ENCODE measurements at regions not wholly inside any gene's neighbourhood (a gene's known extent, or its start where the extent isn't known, plus 50 kb on each side); places are given as distances from the start of the nearest gene placed in this dataset.

DNA sequence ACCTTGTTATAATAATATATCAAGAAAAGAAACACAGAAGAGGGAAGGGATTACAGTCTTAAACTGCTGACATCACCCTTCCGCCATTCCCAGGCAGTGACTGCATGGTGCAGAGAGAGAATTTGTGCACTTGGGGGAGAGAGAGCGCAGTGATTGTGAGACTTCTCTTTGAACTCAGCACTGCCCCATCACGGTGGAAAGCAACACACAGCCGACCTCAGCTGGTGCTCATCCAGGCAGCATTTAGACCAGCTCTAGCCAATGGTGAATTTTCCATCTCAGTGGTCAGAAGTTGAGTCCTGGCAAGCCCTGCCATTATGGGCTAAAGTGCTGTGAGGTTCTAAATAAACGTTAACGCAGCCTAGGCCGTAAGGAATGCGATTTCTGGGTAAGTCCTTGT, 1681.5 kb downstream of the EFNB2 start:
- H3K9me3 ChIP-seq (ENCODE audit: control insufficient read depth, insufficient read depth, low read depth, low read length) = no peaks in the 10 kb centered on the region
- no peaks in the 10 kb centered on the region for H3K36me3 ChIP-seq (ENCODE audit: control insufficient read depth in 2 of 2, insufficient read depth in 1 of 2, low read length in 2 of 2)
- no peak overlapping the region for H3K4me3 ChIP-seq (ENCODE audit: low read depth, low read length)
- CTCF ChIA-PET = no interaction called here
- no peak overlapping the region for H3K27ac ChIP-seq (ENCODE audit: extremely low read depth, low read depth, low read length)
- H3K4me1 ChIP-seq (ENCODE audit: control insufficient read depth, insufficient read depth, low read length) = no peaks in the 10 kb centered on the region
- POLR2A ChIA-PET = no interaction called here
- TF ChIP-seq ZBTB7A (tag by site-specific recombination; IDR thresholded peaks at IDR 0.05; ENCODE audit: low read depth) = no peak
- no peak for TF ChIP-seq ZNF341 (tag by site-specific recombination; IDR thresholded peaks at IDR 0.05; ENCODE audit: low read depth)
- no peak for TF ChIP-seq ZNF239 (tag by site-specific recombination; IDR thresholded peaks at IDR 0.05)
- no peak for TF ChIP-seq ZNF354C (tag by site-specific recombination; IDR thresholded peaks at IDR 0.05; ENCODE audit: borderline replicate concordance, low read depth)
- TF ChIP-seq, protein P1, sequence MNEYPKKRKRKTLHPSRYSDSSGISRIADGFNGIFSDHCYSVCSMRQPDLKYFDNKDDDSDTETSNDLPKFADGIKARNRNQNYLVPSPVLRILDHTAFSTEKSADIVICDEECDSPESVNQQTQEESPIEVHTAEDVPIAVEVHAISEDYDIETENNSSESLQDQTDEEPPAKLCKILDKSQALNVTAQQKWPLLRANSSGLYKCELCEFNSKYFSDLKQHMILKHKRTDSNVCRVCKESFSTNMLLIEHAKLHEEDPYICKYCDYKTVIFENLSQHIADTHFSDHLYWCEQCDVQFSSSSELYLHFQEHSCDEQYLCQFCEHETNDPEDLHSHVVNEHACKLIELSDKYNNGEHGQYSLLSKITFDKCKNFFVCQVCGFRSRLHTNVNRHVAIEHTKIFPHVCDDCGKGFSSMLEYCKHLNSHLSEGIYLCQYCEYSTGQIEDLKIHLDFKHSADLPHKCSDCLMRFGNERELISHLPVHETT (tag by site-specific recombination; IDR thresholded peaks at IDR 0.05) = no peak
- no peak for TF ChIP-seq ZNF768 (tag by site-specific recombination; IDR thresholded peaks at IDR 0.05)
- no peak for TF ChIP-seq GFI1B (tag by site-specific recombination; IDR thresholded peaks at IDR 0.05)

DNA sequence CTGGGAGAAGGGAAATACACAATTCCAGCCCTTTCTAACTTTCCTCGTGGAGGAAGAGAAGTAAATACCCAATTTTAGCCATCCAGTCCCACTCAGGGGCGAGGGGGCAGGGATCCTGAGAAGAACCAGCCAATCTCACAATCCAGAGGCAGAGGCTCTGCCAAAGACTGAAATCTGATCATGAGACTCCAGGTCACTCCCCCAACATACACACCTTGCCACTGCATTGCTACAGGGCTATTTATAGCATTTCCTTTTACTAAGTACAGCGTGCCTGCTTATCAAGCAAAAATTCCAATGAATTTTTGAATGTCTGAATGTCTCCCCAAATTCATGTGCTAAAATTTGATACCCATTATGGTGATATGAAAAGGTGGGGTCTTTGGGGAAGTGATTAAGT, 1687.5 kb downstream of the EFNB2 start:
- POLR2A ChIA-PET = no interaction called here
- H3K4me1 ChIP-seq (ENCODE audit: control insufficient read depth, insufficient read depth, low read length) = no peaks in the 10 kb centered on the region
- H3K36me3 ChIP-seq (ENCODE audit: control insufficient read depth in 2 of 2, insufficient read depth in 1 of 2, low read length in 2 of 2) = no peaks in the 10 kb centered on the region
- CTCF ChIA-PET = no interaction called here
- no peak for TF ChIP-seq ZNF670 (tag by site-specific recombination; IDR thresholded peaks at IDR 0.05; ENCODE audit: low read depth)
- TF ChIP-seq, protein P2, sequence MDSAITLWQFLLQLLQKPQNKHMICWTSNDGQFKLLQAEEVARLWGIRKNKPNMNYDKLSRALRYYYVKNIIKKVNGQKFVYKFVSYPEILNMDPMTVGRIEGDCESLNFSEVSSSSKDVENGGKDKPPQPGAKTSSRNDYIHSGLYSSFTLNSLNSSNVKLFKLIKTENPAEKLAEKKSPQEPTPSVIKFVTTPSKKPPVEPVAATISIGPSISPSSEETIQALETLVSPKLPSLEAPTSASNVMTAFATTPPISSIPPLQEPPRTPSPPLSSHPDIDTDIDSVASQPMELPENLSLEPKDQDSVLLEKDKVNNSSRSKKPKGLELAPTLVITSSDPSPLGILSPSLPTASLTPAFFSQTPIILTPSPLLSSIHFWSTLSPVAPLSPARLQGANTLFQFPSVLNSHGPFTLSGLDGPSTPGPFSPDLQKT (IDR thresholded peaks at IDR 0.05; ENCODE audit: borderline replicate concordance, low read depth, low read length) = no peak
- TF ChIP-seq BCL11A (tag by site-specific recombination; IDR thresholded peaks at IDR 0.05; ENCODE audit: low read depth) = no peak
- H3K9me3 ChIP-seq (ENCODE audit: control insufficient read depth, insufficient read depth, low read depth, low read length) = no peaks in the 10 kb centered on the region
- no peak overlapping the region for H3K4me3 ChIP-seq (ENCODE audit: low read depth, low read length)
- H3K27ac ChIP-seq (ENCODE audit: extremely low read depth, low read depth, low read length) = no peak overlapping the region

DNA sequence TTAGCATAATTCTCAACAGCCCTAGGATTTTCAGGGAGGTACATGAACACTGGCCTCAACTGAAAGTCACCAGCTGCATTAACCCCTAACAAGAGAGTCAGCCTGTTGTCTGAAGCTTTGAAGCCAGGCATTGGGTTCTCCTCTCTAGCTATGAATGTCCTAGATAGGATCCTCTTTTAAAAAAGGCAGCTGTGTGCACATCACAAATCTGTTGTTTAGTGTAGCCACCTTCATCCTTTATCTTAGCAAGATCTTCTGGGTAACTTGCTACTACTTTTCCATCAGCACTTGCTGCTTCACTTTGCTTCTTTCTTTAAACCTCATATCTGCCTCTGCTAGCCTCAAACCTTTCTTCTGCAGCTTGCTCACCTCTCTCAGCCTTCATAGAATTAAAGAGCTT, 1692.1 kb downstream of the EFNB2 start:
- Histone ChIP-seq H3K27ac (ENCODE audit: extremely low read depth, low read depth, low read length) (no peak overlapping the region), H3K4me3 (ENCODE audit: low read depth, low read length) (no peak overlapping the region), H3K36me3 (ENCODE audit: control insufficient read depth in 2 of 2, insufficient read depth in 1 of 2, low read length in 2 of 2) (no peaks in the 10 kb centered on the region), H3K4me1 (ENCODE audit: control insufficient read depth, insufficient read depth, low read length) (no peaks in the 10 kb centered on the region), H3K9me3 (ENCODE audit: control insufficient read depth, insufficient read depth, low read depth, low read length) (no peaks in the 10 kb centered on the region)
- TF ChIP-seq, protein P2 (IDR thresholded peaks at IDR 0.05; ENCODE audit: borderline replicate concordance, low read depth, low read length) = no peak
- TF ChIP-seq ZNF114 (tag by site-specific recombination; IDR thresholded peaks at IDR 0.05) (no peak), GLI4 (tag by site-specific recombination; IDR thresholded peaks at IDR 0.05) (no peak), HOXA7 (CRISPR knock-in tag; IDR thresholded peaks at IDR 0.05; ENCODE audit: borderline replicate concordance) (no peak), ZNF561 (tag by site-specific recombination; IDR thresholded peaks at IDR 0.05; ENCODE audit: borderline replicate concordance) (no peak), RBAK (tag by site-specific recombination; IDR thresholded peaks at IDR 0.05) (no peak), SALL2 (tag by site-specific recombination; IDR thresholded peaks at IDR 0.05; ENCODE audit: borderline replicate concordance) (no peak), ZNF701 (tag by site-specific recombination; IDR thresholded peaks at IDR 0.05) (no peak), ZNF2 (tag by site-specific recombination; IDR thresholded peaks at IDR 0.05) (no peak), ZNF10 (tag by site-specific recombination; IDR thresholded peaks at IDR 0.05) (no peak), ZNF214 (tag by site-specific recombination; IDR thresholded peaks at IDR 0.05; ENCODE audit: borderline replicate concordance) (no peak), ZNF350 (tag by site-specific recombination; IDR thresholded peaks at IDR 0.05) (no peak), KLF16 (tag by site-specific recombination; IDR thresholded peaks at IDR 0.05) (no peak), SCRT1 (tag by site-specific recombination; IDR thresholded peaks at IDR 0.05; ENCODE audit: borderline replicate concordance) (no peak)
- TF ChIP-seq, protein P3, sequence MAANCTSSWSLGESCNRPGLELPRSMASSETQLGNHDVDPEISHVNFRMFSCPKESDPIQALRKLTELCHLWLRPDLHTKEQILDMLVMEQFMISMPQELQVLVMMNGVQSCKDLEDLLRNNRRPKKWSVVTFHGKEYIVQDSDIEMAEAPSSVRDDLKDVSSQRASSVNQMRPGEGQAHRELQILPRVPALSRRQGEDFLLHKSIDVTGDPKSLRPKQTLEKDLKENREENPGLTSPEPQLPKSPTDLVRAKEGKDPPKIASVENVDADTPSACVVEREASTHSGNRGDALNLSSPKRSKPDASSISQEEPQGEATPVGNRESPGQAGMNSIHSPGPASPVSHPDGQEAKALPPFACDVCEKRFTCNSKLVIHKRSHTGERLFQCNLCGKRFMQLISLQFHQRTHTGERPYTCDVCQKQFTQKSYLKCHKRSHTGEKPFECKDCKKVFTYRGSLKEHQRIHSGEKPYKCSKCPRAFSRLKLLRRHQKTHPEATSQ (tag by site-specific recombination; IDR thresholded peaks at IDR 0.05) = no peak
- TF ChIP-seq, protein P4, sequence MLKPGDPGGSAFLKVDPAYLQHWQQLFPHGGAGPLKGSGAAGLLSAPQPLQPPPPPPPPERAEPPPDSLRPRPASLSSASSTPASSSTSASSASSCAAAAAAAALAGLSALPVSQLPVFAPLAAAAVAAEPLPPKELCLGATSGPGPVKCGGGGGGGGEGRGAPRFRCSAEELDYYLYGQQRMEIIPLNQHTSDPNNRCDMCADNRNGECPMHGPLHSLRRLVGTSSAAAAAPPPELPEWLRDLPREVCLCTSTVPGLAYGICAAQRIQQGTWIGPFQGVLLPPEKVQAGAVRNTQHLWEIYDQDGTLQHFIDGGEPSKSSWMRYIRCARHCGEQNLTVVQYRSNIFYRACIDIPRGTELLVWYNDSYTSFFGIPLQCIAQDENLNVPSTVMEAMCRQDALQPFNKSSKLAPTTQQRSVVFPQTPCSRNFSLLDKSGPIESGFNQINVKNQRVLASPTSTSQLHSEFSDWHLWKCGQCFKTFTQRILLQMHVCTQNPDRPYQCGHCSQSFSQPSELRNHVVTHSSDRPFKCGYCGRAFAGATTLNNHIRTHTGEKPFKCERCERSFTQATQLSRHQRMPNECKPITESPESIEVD (tag by site-specific recombination; IDR thresholded peaks at IDR 0.05) = no peak
- ChIA-PET CTCF (no interaction called here), POLR2A (no interaction called here)
